NCI-H446 treated with DMSO at 0.1 percent for 48 hours (cell line): ENCODE measurements at regions not wholly inside any gene's neighbourhood (a gene's known extent, or its start where the extent isn't known, plus 50 kb on each side); places are given as distances from the start of the nearest gene placed in this dataset.
"Not testable (repeated sequence)": the region's sequence is repeated elsewhere in the genome, so short reads cannot be mapped to it uniquely, and the experiment has no call there.

Source experiments
- DNase-seq: peaks from one replicate; lab custom pipeline; 2025; lab: John Stamatoyannopoulos, UW

DNA sequence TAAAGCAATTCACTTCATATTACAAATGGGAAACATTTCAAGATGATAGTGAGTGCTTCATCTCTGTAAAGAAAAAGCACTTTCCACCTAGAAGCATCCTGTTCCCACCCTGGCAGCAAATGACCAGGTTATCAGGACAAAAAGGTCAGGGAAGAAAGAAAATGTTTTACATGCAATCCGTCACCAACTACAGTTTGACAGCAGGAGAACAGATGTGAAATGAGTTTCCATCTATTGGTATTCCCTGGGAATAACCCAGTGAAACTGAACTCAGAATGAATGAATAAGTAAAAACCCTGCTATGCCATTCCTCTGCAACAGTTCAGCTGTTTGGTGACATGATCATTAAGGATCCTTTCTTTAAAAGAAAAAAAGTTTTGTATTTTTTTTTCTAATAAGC lies 67.6 kb downstream of the HTR1A start:
- DNase-seq: no peak

DNA sequence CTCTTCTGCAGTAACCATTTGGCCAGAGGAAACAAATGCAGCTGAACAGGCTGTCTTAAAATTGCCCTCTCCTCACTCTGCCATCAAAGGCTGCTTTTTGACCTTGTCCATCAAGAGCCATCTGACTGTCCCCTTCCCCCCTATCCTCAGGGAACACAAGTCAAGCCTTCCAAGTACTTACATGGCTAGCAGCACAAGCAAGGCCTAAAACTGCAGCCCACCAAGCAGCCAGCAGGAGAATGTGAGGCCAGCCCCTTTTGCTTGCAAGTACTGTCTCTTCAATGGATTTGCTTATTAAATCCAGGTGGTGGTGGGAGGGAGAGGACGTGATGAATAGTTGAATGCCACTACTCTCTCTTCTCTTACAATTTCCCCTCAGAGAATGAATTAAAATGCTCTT lies 83.5 kb downstream of the HTR1A start:
- no peak for DNase-seq

DNA sequence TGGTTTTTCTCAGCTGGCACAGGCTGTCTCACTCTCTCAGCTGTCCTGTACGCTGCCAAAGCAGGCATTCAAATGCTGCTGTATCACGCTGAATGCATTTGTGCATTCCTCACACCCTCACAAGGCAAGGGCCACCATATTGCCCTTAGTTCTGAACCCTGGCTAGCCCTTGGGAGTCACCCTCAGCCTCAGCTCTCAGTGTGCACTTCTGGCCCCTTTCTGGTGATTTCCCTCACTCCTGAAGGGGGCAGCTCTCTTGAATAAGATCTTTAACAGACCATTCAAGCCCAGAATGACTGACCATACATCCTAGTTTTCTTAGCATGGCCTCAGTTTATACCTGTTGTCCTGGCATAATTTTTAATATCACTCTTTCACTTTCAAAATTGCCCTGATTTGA lies 84.3 kb downstream of the HTR1A start:
- no peak for DNase-seq

DNA sequence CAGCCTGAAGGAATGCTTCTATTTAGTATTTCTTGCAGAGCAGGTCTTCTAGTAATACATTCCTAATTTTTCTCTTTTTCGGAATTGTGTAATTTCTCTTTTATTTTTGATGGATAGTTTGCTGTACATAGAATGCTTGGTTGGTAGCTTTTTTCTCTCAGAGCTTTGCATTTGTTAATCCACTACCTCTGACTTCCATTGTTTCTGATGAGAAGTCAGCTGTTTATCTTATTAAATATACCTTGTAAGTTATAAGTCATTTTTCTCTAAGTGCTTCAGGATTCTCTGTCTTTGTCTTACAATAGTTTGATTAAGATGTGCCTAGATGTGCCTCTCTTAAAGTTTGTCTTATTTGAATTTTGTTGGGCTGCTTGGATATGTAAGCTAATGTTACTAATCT lies 101.9 kb downstream of the HTR1A start:
- DNase-seq: no peak

DNA sequence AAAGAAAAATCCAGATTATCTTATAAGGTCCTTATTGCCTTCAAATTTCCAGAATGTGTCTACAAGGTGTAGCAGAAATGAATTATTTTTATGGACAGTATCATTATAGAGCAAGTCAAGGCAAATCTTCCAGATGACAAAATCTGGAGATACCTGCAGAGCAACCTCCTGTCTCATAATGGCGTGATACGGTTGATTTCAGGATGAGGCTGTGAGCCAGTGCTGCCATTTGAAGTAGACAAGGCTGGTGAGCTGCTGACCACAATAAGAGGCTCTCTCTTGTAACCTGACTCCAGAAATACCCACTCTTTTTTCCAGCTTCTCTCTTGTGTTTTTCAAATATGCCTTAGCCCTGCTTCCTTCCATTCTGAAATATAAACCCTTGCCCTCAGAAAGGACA lies 108.2 kb downstream of the HTR1A start:
- DNase-seq: no peak

DNA sequence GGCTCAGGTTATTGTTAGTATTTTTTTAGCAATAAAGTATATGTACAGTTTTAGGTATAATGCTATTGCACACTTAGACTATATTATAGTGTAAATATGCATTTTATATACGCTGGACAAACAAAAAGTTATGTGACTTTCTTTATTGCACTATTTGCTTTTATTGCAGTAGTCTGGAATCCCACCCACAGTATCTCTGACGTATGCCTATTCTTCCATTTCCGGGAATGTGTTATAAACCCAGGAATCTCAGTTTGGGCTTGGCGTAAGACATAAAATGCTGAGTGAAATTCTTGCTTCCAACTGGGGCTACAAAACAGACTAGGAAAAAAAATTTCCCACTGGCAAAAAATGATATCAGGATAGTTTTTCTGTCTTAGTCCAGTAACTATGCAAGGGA lies 119.1 kb downstream of the HTR1A start:
- no peak for DNase-seq

DNA sequence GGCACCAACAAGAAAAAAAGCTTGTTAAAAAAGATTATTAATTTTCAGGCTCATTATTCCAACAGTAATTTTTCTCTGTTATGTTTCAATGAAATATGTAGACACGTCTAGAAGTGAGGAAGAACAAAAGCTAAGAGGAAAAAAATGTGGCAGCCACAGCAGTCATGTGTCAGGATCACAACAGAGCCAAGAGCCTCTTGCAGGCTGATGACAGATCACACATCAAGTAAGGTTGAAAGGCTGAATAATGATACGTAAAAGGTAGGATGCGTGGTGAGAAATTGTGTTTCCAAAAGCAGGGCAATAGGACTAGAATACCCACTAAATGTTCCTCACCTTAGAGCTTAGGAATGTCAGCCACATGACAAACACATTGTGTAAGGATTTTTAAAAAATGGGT lies 124.8 kb downstream of the HTR1A start:
- DNase-seq: no peak

DNA sequence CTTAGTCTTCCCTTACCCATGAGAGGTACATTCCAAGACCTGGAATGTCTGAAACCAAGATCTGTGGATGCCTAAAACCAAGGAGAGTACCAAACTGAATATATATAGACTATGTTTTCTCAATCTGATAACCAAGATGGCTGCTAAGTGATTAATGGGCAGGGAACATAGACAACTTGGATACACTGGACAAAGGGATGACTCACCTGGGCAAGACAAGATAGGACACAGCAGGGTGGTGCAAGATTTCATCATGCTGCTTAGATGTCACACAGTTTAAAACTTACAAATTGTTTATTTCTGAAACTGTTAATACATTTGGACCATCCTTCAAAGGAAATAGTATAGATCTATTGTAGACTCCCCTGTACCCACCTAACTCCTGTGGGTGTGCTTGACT lies 130.9 kb downstream of the HTR1A start:
- DNase-seq: no peak

DNA sequence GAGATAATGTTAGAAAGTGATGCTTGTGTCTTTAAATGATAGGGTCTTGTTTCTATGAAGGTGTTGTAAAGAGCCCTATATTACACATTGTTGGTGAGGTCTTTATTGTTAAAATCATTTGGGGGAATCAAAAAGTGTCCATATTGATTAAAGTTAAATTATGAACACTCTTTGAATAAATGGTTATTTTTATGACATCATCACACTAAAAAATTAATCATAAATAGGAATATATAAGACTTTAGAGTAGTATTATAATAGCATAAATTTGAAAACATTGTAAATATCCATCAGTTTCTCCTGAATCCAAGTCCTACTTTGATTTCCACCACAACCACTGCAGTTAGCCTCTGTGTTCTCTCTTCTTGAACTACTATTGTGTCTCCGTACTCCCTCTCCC lies 136.3 kb downstream of the HTR1A start:
- no peak for DNase-seq

DNA sequence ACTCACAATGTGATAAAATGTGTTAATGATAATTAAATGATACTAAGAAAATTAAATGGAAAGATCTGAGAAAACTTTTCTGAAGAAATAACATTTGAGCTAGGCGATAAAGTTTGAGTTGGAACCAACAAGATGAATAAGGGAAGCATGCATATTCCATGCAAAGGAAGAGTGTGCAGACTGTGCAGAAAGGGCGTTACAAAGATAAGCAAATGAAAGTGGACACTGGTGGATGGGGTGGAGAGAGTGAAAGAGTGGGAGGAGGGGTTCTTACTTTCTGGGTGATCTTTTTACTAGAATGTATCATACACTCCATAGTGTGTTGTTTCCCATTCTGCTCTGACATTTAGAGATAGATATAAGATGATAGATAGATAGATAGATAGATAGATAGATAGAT lies 138.7 kb downstream of the HTR1A start:
- DNase-seq: no peak

DNA sequence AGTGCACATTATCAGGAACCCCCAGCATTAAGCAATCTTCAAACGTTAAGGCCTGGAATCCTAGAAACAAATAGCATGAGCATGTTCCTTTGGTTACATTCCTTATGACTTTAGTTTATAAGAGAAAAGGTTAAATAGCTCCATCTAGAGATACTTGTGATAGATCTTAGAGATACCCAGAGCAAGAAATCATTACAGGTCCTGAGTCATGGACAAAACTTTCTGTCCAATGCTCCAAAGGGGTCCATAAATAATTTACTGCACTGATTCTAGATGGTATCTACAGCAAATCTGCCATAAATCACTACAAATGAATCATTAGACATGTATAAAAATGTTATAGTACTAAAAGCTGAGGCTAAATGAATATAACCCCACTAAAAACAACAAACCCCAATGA lies 139.6 kb downstream of the HTR1A start:
- DNase-seq: no peak

DNA sequence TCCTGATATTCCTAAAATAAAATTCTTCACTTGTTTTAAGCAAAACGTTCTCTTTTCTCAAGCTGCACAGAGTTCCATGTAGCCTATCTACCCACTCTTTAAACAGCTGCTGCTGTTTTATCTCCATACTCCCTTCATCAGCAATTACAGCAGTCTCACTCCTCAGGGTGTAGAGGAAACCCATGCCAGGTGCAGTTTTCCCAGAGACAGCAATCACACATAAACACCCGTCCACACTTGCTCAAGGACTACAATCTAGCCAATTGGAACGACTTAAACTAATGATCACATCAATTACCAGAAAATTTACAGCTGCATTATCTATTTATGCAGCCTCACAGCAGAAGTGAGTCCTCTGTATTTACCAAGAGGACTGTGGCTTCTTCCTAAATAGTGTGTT lies 141.7 kb downstream of the HTR1A start:
- DNase-seq: no peak

DNA sequence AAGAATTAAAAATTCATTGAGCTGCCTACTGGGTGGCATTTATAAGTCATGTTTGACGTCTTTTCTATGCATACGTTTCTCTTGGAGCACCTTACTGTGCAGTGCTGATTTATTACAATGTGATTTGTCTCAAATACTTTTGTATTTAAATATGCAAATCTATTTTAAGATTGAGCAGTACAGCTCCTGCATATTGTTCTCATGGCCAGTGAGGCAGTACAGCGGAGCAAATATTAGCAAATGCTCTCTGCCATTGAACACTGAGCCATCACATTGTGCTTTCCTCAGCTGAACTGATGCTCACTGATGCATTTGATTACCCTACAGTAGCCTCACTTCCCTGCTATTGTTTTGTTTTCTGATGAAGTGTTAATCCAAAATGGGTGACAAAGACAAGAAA lies 149.6 kb downstream of the HTR1A start:
- DNase-seq: no peak

DNA sequence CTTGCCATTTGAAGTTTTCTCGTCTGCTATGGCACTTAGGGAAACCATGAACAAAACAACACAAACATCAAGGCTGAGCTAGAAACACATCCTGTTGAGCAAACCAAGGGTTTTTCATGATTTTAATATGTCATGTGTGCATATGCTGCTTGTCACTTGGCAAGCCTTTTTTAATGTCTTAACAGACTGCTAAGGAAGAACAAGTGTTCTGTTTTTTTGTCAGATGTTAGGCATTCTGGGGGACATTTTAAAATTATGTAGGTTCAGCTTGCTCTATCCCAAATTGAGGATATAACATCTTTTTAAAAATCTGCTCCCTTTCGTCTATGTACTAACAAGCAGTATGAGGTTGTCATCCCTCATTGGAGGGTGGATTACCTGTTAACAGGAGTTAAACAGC lies 150.3 kb downstream of the HTR1A start:
- no peak for DNase-seq

DNA sequence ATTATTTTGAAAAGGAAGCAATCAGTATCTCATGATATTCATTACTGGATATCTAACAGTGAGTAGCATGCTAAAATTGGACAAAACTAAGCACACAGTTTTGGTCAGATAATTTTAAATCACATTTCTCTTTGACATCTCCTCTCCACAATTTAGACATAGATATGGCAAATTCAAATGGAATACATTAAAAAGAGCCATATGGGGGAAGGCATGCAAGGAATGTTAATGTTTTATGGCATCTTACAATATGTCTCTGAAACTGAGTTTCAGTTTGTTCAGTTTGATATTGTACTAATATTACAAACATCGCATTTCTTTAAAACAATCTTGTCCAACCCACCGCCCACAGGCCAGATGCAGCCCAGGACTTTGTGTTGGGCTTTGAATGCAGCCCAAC lies 151.0 kb downstream of the HTR1A start:
- no peak for DNase-seq

DNA sequence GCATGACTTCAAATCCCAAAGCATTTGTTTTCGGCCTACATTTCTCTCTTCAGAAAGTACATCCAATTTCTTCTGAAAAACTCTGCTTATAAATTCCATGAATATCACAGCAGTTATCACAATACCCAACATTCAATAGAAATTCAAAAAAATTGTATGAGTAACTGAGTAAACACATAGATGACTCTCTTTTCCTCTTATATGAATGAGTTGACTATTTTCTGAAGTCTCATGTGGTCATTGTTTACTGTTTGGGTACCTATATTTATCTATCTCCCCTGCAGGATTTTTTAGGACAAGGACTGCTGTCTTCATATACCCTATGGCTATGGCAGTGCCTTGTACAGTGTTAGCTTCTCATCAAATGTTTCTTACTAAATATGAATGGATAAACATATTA lies 157.1 kb downstream of the HTR1A start:
- DNase-seq: no peak

DNA sequence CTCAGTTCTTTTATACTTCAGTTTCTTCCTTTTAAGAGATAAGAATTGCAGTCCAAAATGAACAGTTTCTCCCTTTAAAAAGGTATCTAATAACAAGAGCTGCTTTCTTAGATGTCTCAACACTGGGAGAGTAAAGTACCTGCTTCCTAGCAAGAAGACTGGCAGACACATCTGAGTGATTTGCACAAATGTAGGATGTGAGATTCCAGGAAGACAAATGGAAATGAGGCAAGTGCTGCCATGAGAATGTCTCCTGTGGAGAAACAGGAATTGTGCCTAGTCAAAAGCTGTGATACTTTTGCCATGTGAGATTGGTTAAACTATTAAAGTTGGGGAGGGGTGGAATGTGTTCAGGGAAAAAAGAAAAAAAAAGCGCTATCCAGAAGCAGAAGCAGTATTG lies 159.1 kb downstream of the HTR1A start:
- DNase-seq: no peak

DNA sequence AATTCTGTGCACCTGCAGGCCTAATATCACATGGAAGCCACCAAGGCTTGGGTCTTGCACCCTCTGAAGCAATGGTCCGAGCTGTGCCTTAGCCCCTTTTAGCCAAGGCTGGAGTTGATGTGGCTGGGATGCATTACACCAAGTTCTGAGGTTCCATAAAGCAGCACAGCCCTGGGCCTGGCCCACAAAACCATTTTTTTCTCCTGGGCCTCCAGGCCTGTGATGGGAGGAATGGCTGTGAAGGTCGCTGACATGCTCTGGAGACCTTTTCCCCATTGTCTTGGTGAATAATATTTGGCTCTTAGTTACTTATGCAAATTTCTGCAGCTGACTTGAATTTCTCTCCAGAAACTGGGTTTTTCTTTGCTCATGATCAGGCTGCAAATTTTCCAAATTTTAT lies 167.3 kb downstream of the HTR1A start:
- DNase-seq: no peak

DNA sequence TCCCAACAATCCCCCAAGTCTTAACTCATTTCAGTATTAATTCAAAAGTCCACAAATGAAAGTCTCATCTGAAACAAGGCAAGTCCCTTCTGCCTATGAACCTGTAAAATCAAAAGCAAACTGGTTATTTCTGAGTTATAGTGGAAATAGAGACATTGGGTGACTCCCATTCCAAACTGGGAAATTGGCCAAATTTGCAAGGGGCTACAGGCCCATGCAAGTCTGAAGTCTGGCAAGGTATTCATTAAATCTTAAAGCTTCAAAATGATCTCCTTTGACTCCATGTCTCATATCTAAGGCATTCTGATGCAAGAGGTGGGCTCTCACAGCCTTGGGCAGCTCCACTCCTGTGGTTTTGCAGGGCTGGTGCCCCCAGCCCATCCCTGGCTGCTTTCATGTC lies 167.9 kb downstream of the HTR1A start:
- no peak for DNase-seq

DNA sequence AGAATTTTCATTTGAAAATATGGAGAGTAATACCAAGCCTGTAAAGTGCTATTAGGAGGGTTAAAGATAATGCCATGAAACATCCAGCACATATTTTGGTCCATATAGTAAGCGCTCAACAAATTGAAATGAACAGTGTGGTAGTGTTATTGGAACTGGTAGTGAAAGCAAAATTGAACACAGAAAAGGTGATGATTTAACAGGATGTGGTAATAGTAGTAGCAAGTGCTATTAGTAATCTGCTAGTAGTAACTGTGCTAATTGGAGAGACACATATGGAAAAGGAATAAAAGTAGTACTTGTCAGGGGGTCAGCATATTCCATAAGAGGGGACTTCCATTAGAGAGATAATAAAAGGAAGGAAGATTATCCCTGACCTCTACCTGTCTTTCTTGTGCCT lies 187.3 kb downstream of the HTR1A start:
- no peak for DNase-seq

DNA sequence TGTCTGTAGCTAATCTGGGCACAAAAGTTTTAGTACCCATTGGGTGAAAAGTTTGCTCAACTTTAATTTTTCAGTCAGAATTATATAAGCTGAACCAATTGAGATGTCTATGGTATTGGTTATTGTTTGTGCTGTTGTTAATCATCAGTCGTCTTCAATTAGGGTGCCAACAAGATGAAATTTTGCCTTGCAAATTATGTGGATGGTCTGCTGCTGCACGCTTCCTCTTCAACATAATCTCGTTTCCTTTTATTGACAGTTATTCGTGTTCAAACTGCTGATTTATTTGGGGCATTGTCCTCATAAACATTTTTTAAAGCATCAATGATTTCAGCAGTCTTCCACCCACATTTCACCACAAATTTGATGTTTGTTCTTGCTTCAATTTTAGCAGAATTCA lies 194.0 kb downstream of the HTR1A start:
- DNase-seq: no peak

DNA sequence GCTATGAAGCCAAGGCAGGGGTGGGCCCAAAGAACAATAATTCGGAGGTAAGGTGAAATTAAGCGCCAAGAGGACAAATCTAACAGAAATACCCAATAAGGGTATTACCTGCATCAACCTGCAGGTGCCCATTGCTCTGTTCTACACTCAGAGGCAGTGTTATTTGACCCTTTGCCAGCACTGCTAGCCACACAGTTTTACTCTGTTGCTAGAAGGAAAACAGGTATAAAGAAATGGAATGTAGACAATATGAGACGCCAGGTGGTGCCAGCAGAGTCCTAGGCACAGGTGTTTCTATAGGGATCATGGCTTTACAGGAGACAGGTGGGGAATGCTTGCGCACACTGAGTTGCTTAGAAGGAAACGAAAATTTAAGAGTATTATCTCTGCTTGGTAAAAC lies 201.3 kb downstream of the HTR1A start:
- no peak for DNase-seq

DNA sequence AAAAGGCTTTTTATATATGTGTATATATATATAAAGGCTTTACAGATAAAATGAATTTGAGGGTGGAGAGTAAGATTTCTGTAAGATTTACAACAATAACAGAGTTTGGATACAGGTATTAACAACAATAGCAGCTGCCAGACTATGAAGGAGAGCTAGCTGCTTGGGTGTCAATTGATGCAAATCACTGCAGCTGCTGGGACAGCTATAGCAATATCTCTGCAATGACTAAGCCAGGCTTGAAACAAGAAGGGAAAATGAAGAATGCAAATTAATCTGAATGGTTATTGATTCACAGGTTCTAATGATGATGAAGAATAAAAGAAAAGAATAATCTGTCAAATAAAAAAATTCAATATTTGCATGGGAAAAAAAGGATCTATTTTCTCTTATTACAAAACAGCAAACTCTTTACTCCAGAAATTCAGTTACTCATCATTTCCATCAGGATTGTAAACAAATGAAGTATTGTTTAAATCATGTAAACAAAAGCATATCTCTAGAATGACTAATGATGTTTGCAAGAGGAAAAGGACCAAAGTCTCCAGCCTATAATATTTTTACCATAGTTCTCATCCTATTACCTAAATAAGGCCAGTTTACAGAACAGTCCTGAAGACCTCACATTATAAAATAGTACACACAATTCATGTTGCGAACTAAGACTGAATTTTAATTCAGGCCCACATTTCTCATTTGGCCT lies 219.0 kb downstream of the HTR1A start:
- DNase-seq: no peak

DNA sequence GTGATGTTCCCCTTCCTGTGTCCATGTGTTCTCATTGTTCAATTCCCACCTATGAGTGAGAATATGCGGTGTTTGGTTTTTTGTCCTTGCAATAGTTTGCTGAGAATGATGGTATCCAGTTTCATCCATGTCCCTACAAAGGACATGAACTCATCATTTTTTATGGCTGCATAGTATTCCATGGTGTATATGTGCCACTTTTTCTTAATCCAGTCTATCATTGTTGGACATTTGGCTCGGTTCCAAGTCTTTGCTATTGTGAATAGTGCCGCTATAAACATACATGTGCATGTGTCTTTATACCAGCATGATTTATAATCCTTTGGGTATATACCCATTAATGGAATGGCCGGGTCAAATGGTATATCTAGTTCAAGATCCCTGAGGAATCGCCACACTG lies 229.4 kb downstream of the HTR1A start:
- DNase-seq: not testable (repeated sequence)

DNA sequence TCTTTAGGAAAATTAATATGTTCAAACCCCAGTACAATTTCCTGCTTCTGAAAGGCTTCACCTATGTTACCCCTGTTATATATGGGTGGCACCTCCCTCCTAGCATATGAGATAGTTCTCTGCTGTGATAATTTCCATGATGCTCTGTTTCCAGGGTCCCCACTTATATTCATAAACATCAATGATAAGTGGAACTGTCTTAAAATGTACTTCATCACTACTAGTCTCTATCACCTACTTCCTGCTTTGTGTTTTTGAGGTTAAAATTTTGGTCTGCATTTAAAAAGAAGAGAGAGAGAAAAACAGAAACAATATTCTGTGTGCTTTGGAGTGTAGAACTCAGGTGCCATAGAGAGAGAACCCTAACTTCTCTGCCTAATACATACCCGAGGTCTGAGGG lies 234.7 kb downstream of the HTR1A start:
- no peak for DNase-seq
